ENCODE measurements at regions not wholly inside any gene's neighbourhood (a gene's known extent, or its start where the extent isn't known, plus 50 kb on each side); places are given as distances from the start of the nearest gene placed in this dataset.

DNA sequence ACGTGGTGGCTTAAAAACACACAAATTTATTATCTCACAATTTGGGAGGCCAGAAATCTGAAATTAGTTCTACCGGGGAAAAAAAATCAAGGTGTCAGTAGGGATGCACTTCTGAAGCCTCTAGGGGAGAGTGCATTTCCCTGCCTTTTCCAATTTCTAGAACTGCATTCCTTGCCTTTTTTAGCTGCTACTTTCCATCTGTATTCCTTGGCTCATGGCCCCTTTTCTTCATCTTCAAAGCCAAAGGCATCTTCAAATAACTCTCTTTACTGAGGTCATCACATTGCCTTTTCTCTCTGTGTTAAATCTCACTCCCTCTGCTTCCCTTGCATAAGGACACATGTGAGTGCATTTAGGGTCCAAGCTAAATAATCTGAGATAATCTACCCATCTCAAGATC, 69.5 kb upstream of the NEO1 start:
- no peak for DNase-seq (ENCODE audit: low spot score)
- Histone ChIP-seq H3K36me3 (replicated peaks; ENCODE audit: insufficient read depth, low read depth) (no peaks in the 10 kb centered on the region), H3K27ac (no peak overlapping the region), H4K20me1 (ENCODE audit: insufficient read depth, poor library complexity, severe bottlenecking) (no peaks in the 10 kb centered on the region), H3K79me2 (no peaks in the 10 kb centered on the region), H3K27me3 (peaks cover 8% of the 10 kb centered on the region), H3K4me2 (no peak overlapping the region), H3K4me3 (no peak overlapping the region), H3K4me1 (ENCODE audit: insufficient read depth) (no peaks in the 10 kb centered on the region), H3K9me3 (ENCODE audit: low read depth) (no peaks in the 10 kb centered on the region), H2AFZ (no peak overlapping the region), H3K9me2 (replicated peaks; ENCODE audit: insufficient read depth) (no peaks in the 10 kb centered on the region)
- WGBS (ENCODE audit: low lambda C conversion rate, missing lambda C conversion rate) = 70% methylated on average over 2 of the region's 2 CpGs
- TF ChIP-seq EZH2 (IDR thresholded peaks at IDR 0.05; ENCODE audit: borderline replicate concordance) (no peak), EZH2phosphoT487 (IDR thresholded peaks at IDR 0.05; ENCODE audit: low read depth, severe bottlenecking, unreplicated experiment) (no peak)
- TF ChIP-seq, protein P1, sequence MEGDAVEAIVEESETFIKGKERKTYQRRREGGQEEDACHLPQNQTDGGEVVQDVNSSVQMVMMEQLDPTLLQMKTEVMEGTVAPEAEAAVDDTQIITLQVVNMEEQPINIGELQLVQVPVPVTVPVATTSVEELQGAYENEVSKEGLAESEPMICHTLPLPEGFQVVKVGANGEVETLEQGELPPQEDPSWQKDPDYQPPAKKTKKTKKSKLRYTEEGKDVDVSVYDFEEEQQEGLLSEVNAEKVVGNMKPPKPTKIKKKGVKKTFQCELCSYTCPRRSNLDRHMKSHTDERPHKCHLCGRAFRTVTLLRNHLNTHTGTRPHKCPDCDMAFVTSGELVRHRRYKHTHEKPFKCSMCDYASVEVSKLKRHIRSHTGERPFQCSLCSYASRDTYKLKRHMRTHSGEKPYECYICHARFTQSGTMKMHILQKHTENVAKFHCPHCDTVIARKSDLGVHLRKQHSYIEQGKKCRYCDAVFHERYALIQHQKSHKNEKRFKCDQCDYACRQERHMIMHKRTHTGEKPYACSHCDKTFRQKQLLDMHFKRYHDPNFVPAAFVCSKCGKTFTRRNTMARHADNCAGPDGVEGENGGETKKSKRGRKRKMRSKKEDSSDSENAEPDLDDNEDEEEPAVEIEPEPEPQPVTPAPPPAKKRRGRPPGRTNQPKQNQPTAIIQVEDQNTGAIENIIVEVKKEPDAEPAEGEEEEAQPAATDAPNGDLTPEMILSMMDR (IDR thresholded peaks at IDR 0.05; ENCODE audit: poor library complexity) = no peak

GRCh38 chr15:72980661-72981060, 71.6 kb upstream of the NEO1 start:
- Histone ChIP-seq H3K4me3 (no peak overlapping the region), H3K79me2 (no peaks in the 10 kb centered on the region), H3K4me1 (ENCODE audit: insufficient read depth) (no peaks in the 10 kb centered on the region), H3K36me3 (replicated peaks; ENCODE audit: insufficient read depth, low read depth) (no peaks in the 10 kb centered on the region), H3K9me3 (ENCODE audit: low read depth) (no peaks in the 10 kb centered on the region), H3K9me2 (replicated peaks; ENCODE audit: insufficient read depth) (no peaks in the 10 kb centered on the region), H3K4me2 (no peak overlapping the region), H3K27me3 (no peaks in the 10 kb centered on the region), H2AFZ (no peak overlapping the region), H4K20me1 (ENCODE audit: insufficient read depth, poor library complexity, severe bottlenecking) (no peaks in the 10 kb centered on the region), H3K27ac (no peak overlapping the region)
- DNase-seq (ENCODE audit: low spot score) = no peak
- TF ChIP-seq, protein P1 (IDR thresholded peaks at IDR 0.05; ENCODE audit: poor library complexity) = no peak
- TF ChIP-seq EZH2 (IDR thresholded peaks at IDR 0.05; ENCODE audit: borderline replicate concordance) = no peak
- WGBS (ENCODE audit: low lambda C conversion rate, missing lambda C conversion rate) = 70% methylated on average over 1 of the region's 1 CpG

GRCh38 chr15:72979791-72980190, 72.5 kb upstream of the NEO1 start:
- H3K4me3 ChIP-seq = no peak overlapping the region
- no peak overlapping the region for H3K27ac ChIP-seq
- no peaks in the 10 kb centered on the region for H3K9me2 ChIP-seq (replicated peaks; ENCODE audit: insufficient read depth)
- no peaks in the 10 kb centered on the region for H4K20me1 ChIP-seq (ENCODE audit: insufficient read depth, poor library complexity, severe bottlenecking)
- no peaks in the 10 kb centered on the region for H3K36me3 ChIP-seq (replicated peaks; ENCODE audit: insufficient read depth, low read depth)
- H3K27me3 ChIP-seq = no peaks in the 10 kb centered on the region
- H3K79me2 ChIP-seq = no peaks in the 10 kb centered on the region
- H3K9me3 ChIP-seq (ENCODE audit: low read depth) = no peaks in the 10 kb centered on the region
- no peaks in the 10 kb centered on the region for H3K4me1 ChIP-seq (ENCODE audit: insufficient read depth)
- H3K4me2 ChIP-seq = no peak overlapping the region
- H2AFZ ChIP-seq = no peak overlapping the region
- WGBS (ENCODE audit: low lambda C conversion rate, missing lambda C conversion rate) = 45% methylated on average over 5 of the region's 5 CpGs
- TF ChIP-seq EZH2phosphoT487 (IDR thresholded peaks at IDR 0.05; ENCODE audit: low read depth, severe bottlenecking, unreplicated experiment) (no peak), EZH2 (IDR thresholded peaks at IDR 0.05; ENCODE audit: borderline replicate concordance) (no peak)
- TF ChIP-seq, protein P1 (IDR thresholded peaks at IDR 0.05; ENCODE audit: poor library complexity) = no peak
- DNase-seq (ENCODE audit: low spot score) = no peak

DNA sequence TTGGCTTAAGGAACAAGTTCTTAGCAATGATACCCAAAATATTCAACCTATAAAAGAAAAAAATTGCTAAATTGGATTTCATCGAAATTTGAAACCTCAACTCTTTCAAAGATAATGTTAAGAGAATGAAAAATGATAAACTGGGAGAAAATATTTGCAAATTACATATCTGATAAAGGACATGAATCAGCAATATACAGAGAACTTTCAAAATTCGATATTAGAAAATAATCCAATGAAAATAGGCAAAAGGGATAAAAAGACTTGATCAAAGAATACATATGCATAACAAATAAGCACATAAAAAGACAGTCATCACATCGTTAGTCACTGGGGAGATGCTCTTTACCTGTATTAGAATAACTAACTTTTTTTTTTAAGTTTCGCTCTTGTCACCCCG, 73.0 kb upstream of the NEO1 start:
- DNase-seq (ENCODE audit: low spot score) = no peak
- WGBS (ENCODE audit: low lambda C conversion rate, missing lambda C conversion rate) = 77% methylated on average over 5 of the region's 5 CpGs
- no peak overlapping the region for H3K4me3 ChIP-seq
- H3K27ac ChIP-seq = no peak overlapping the region
- no peaks in the 10 kb centered on the region for H3K36me3 ChIP-seq (replicated peaks; ENCODE audit: insufficient read depth, low read depth)
- no peaks in the 10 kb centered on the region for H3K27me3 ChIP-seq
- no peaks in the 10 kb centered on the region for H4K20me1 ChIP-seq (ENCODE audit: insufficient read depth, poor library complexity, severe bottlenecking)
- H3K9me3 ChIP-seq (ENCODE audit: low read depth) = no peaks in the 10 kb centered on the region
- no peak overlapping the region for H3K4me2 ChIP-seq
- H3K9me2 ChIP-seq (replicated peaks; ENCODE audit: insufficient read depth) = no peaks in the 10 kb centered on the region
- no peaks in the 10 kb centered on the region for H3K4me1 ChIP-seq (ENCODE audit: insufficient read depth)
- no peaks in the 10 kb centered on the region for H3K79me2 ChIP-seq
- no peak for TF ChIP-seq EZH2phosphoT487 (IDR thresholded peaks at IDR 0.05; ENCODE audit: low read depth, severe bottlenecking, unreplicated experiment)
- TF ChIP-seq, protein P1 (IDR thresholded peaks at IDR 0.05; ENCODE audit: poor library complexity) = no peak
- no peak overlapping the region for H2AFZ ChIP-seq

Measured in hepatocyte (in vitro differentiated cells).